KBM-7 (cell line): ENCODE measurements at regions not wholly inside any gene's neighbourhood (a gene's known extent, or its start where the extent isn't known, plus 50 kb on each side); places are given as distances from the start of the nearest gene placed in this dataset.

Source experiments
- DNase-seq: peaks from one replicate; pipeline ENCODE4 v3.0.0-alpha.2; 2015
- in situ Hi-C: fragments of 300-500 bp; cut with MboI; formaldehyde crosslinking; loops from 2 replicates; pipeline ENCODE4 v1.14.3; 2020; ENCODE audit warnings: low sequenced_read_pairs, low pct_unique_long_range_greater_than_20kb, mixed read lengths

- in situ Hi-C loops, result no loop called here
- DNase-seq, result no peak
Measured at GRCh38 chr11:15519911-15520310, 405.2 kb downstream of the INSC start.

- DNase-seq, result no peak
- in situ Hi-C loops, result no loop called here
Measured at GRCh38 chr11:15523543-15523942, 408.8 kb downstream of the INSC start.

DNA sequence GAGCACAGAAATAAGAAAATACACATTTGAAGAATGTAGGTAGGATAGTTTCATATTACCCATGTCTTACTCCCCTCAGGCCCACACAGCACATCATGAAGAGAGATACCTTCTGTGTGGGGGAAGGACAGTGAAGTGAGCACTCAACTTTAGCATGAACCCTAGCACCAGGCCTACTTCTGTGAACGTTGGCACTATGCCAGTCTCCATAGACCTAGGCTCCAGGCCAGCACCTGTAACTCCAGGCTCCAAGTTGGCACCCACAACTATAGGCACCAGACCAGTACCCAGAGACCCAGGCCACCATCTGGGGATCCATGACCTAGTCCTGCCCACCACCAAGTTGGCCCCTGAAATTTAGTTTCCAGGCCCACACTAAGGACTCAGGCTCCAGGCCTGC, 410.9 kb downstream of the INSC start:
- in situ Hi-C loops, result no loop called here

GRCh38 chr11:15526032-15526431, 411.3 kb downstream of the INSC start:
- no peak for DNase-seq
- in situ Hi-C loops, result no loop called here

More for the DNA sequence above, 410.9 kb downstream of the INSC start:
- no peak for DNase-seq

- in situ Hi-C loops, result no loop called here
- no peak for DNase-seq
Measured at GRCh38 chr11:15526859-15527450, 412.2 kb downstream of the INSC start.

GRCh38 chr11:15532432-15532831, 417.7 kb downstream of the INSC start:
- no peak for DNase-seq
- in situ Hi-C loops, result no loop called here

DNA sequence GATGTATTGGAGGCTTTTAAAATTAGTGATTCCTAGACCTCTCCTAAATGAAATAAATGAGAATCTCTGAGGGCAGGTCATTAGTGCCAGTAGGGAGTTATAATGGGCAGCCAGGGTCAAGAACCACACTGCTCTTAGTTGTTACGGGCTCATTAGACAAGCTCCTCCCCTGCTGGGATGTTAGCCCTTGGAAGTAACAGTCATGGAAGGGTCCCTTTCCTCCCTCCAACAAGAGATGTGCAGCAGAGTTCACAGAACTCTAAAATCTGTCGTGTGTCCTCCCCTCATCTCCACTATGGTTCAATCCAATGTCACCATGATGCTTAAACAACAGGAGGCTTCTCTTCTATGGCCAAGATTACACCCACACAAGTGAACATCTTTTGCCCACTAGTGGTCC, 419.5 kb downstream of the INSC start:
- no peak for DNase-seq
- in situ Hi-C loops, result no loop called here

- in situ Hi-C loops, result no loop called here
- no peak for DNase-seq
Measured at GRCh38 chr11:15535414-15535813, 420.7 kb downstream of the INSC start.

DNA sequence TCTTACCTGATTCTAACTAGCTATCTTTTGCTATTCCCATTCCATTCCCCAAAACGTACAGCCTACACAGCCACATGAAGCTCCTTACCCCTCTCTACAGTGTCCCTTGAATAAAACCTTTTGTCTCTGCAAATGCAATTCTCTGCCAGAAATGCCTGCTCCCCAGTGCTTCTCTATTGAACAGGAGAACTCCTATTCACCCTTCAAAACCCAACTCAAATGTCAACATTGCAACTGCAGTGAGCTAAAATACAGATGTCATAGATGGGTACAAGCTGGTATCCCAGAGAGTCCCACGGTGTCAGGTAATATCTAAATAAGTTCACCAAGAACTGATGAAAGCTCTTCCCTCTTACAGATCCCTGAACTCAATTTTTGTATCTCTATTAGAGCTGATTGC, 421.7 kb downstream of the INSC start:
- no peak for DNase-seq
- in situ Hi-C loops, result no loop called here

DNA sequence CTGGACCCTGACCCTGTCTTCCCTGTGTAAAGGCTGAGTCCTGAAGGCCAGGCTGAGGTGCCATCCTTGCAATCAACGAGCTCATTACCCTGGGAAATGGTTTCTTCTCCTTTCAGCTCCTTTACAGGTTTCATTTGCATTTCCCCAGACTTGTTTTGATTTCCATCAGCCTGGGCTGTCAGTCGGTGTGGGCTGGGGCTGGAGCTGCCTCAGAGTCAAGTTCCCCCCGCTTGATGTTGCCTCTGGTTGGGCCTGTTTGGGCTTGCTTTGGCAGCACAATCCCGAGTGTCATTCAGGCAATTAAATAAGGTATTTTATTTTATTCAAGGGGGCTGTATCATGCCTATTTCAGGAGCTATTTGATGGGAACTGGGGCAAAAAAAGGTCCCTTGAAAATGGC, 424.9 kb downstream of the INSC start:
- in situ Hi-C loops, result no loop called here
- DNase-seq, result no peak

- in situ Hi-C loops, result no loop called here
- DNase-seq, result no peak
Measured at GRCh38 chr11:15541079-15541478, 426.4 kb downstream of the INSC start.

GRCh38 chr11:15544353-15544752, 429.6 kb downstream of the INSC start:
- in situ Hi-C loops, result no loop called here
- no peak for DNase-seq

DNA sequence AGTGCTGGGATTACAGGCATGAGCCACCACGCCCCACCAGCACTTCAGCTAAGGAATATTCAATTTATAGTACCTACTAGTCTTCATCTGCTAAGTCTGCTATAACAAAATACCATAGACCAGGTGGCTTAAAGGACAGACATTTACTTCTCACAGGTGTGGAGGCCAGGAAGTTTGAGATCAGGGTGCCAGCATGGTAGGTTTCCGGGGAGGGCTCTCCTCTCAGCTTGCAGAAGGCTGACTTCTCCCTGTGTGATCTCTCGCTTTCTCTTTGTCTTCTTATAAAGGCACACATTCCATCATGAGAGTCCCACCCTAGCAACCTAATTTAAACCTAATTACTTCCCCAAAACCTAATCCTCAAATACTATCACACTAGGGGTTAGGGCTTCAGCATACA, 433.0 kb downstream of the INSC start:
- in situ Hi-C loops, result no loop called here
- no peak for DNase-seq

GRCh38 chr11:15551901-15552851, 437.5 kb downstream of the INSC start:
- no peak for DNase-seq
- in situ Hi-C loops, result no loop called here

- in situ Hi-C loops, result no loop called here
- no peak for DNase-seq
Measured at GRCh38 chr11:15555161-15555560, 440.4 kb downstream of the INSC start.

DNA sequence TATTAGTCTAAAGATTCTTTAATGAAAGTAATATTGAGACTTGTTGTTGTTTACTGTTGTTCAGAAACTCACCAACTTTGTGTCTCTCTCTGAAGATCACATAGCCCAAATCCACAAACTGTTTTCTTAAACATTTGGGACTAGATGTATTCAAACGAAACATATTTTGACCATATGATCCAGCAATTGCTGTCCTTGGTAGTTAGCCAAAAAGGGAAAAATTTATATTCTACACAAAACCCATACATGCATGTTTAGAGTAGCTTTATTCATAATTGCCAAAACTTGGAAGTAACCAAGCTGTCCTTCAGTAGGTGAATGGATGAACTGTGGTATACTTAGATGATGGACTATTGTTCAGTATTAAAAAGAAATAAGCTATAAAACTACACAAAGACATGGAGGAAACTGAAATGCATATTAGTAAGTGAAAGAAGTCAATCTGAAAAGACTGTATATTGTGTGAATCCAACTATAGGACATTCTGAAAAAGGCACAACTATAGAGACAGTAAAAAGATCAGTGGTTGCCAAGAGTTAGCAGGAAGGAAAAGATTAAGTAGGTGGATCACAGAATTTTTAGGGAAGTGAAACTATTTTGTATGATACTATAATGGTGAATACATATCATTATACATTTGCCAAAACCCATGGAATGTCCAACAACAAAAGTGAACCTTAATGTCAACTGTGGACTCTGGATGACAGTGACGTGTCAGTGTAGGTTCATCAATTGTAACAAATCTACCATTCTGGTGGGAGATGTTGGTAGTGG, 442.9 kb downstream of the INSC start:
- peak; percentile 1 for DNase-seq
- in situ Hi-C loops, result no loop called here

DNA sequence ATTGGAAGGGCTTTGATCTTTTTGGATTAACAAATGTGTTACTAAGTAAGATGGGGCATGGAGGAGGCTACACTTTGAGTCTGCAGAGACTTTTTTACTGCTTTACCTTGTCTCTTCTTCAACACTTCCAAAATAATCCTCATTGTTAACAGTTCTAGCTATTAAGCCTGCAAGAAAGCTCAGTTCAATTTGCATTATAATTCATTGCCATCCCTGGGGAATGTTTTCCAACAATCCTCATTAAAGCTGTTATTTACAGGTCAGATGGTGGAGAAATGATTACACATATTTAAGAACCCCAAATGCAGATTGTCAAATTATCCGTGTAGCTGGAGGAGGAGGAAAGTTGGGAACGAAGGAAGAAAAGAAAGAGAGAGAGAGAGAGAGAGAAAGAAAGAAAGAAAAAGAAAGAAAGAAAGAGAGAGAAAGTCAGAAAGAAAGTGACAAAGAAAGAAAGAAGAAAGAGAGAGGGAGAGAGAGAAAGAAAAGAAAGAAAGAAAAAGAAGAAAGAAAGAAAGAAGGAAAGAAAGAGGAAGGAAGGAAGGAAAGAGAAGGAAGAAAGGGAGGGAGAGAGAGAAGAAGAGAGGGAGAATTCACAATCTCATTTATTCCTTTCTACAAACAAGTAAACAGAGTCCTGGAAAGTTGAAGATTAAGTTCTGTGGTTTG, 443.9 kb downstream of the INSC start:
- no peak for DNase-seq
- in situ Hi-C loops, result no loop called here

DNA sequence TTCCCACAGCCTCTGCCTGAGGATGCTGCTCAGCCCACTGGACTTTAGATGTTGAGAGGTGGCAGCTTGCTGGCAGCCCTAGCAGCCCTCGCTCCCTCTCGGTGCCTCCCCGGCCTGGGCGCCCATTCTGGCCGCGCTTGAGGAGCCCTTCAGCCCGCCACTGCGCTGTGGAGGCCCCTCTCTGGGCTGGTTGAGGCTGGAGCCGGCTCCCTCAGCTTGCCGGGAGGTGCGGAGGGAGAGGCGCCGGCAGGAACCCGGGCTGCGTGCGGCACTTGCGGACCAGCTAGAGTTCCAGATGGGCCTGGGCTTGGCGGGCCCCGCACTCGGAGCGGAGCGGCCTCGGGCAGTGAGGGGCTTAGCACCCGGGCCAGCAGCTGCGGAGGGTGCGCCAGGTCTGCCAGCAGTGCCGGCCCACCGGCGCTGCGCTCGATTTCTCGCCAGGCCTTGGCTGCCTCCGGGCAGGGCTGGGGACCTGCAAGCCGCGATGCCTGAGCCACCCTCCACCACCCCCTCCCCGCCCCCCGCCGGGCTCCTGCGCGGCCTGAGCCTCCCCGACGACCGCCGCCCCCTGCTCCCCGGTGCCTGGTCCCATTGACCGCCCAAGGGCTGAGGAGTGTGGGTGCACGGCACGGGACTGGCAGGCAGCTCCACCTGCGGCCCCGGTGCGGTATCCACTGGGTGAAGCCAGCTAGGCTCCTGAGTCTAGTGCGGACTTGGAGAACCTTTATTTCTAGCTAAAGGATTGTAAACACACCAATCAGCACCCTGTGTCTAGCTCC, 446.2 kb downstream of the INSC start:
- no peak for DNase-seq
- in situ Hi-C loops, result no loop called here

DNA sequence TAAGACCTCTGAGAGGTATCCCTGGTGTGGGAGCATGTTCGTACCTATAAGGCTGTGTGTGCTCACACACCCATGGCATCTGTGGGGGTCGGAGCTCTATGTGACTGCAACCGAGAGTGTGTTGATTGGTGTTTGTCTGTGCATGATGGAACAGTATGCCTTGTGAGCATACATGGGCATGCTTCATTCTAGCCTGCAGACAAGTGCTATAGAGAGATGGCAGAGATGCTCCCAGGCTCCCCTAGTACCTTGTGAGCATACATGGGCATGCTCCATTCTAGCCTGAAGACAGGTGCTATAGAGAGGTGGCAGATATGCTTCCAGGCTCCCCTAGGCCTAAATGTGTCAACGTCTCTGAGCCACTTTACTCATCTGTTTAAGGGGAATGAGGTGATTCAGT, 447.5 kb downstream of the INSC start:
- in situ Hi-C loops, result no loop called here

More for the DNA sequence above, 447.5 kb downstream of the INSC start:
- no peak for DNase-seq
